Neural progenitor cell (in vitro differentiated cells): ENCODE measurements at regions not wholly inside any gene's neighbourhood (a gene's known extent, or its start where the extent isn't known, plus 50 kb on each side); places are given as distances from the start of the nearest gene placed in this dataset.

Experiments used
- DNase-seq: peaks from one replicate; pipeline ENCODE4 v3.0.0-alpha.2; 2016; ENCODE audit warnings: low spot score
- H2AFZ ChIP-seq: fragments of 200-600 bp; sonication (generic); replicated peaks from 2 replicates; pipeline ENCODE4 v1.6.1; 2016; ENCODE audit warnings: antibody characterized with exemption
- H3F3A ChIP-seq: fragments of 200-600 bp; sonication (generic); 2 replicates; pipeline ENCODE4 v1.6.1; 2016; ENCODE audit warnings: antibody characterized with exemption, low read depth
- H3K27ac ChIP-seq: fragments of 200-600 bp; sonication (generic); 2 replicates; pipeline ENCODE4 v1.5.1; 2016; ENCODE audit warnings: mild to moderate bottlenecking
- H3K27me3 ChIP-seq: fragments of 200-600 bp; sonication (generic); 2 replicates; pipeline ENCODE4 v1.6.1; 2016; ENCODE audit warnings: mild to moderate bottlenecking, moderate library complexity
- H3K36me3 ChIP-seq: fragments of 200-600 bp; sonication (generic); 2 replicates; pipeline ENCODE4 v1.5.1; 2016
- H3K4me1 ChIP-seq: fragments of 200-600 bp; sonication (generic); 2 replicates; pipeline ENCODE4 v1.6.1; 2016; ENCODE audit warnings: mixed run types
- H3K4me2 ChIP-seq: fragments of 200-600 bp; sonication (generic); 2 replicates; pipeline ENCODE4 v1.6.1; 2016
- H3K4me3 ChIP-seq: fragments of 200-600 bp; sonication (generic); 2 replicates; pipeline ENCODE4 v1.5.1; 2016
- H3K79me2 ChIP-seq: fragments of 200-600 bp; sonication (generic); 2 replicates; pipeline ENCODE4 v1.6.1; 2016; ENCODE audit warnings: low read depth
- H3K9ac ChIP-seq: fragments of 200-600 bp; sonication (generic); 2 replicates; pipeline ENCODE4 v1.6.1; 2016
- H3K9me3 ChIP-seq: fragments of 200-600 bp; sonication (generic); 2 replicates; pipeline ENCODE4 v1.5.1; 2016; ENCODE audit warnings: low read depth
- H4K20me1 ChIP-seq: fragments of 200-600 bp; sonication (generic); 2 replicates; pipeline ENCODE4 v1.6.1; 2016; ENCODE audit warnings: low read depth
- H3K27ac Mint-ChIP-seq: 3 replicates; pipeline ENCODE4 v1.8.0; 2021; ENCODE audit warnings: mixed read lengths
- H3K27me3 Mint-ChIP-seq: 2 replicates; pipeline ENCODE4 v1.8.0; 2022; ENCODE audit warnings: low read depth, mild to moderate bottlenecking, inconsistent platforms, moderate library complexity, mixed read lengths; ENCODE audit not compliant: insufficient read depth
- H3K36me3 Mint-ChIP-seq: 3 replicates; pipeline ENCODE4 v1.8.0; 2021; ENCODE audit warnings: mixed read lengths
- H3K4me1 Mint-ChIP-seq: 3 replicates; pipeline ENCODE4 v1.8.0; 2021; ENCODE audit warnings: mixed read lengths
- H3K4me3 Mint-ChIP-seq: 3 replicates; pipeline ENCODE4 v1.8.0; 2021; ENCODE audit warnings: mild to moderate bottlenecking, moderate library complexity, mixed read lengths
- H3K9me3 Mint-ChIP-seq: 3 replicates; pipeline ENCODE4 v1.8.0; 2020; ENCODE audit warnings: mixed read lengths
- EZH2 ChIP-seq: fragments of 200-600 bp; sonication (generic); IDR thresholded peaks from 2 replicates; pipeline ENCODE4 v1.6.1; 2017; ENCODE audit warnings: antibody characterized with exemption, mild to moderate bottlenecking, moderate library complexity
- EZH2phosphoT487 ChIP-seq: fragments of 200-600 bp; sonication (generic); IDR thresholded peaks from 2 replicates; pipeline ENCODE4 v1.6.1; 2017; ENCODE audit warnings: antibody characterized with exemption
- TF ChIP-seq, protein P1 (sequence below): fragments of 200-600 bp; sonication (generic); IDR thresholded peaks from 2 replicates; pipeline ENCODE4 v1.5.1; 2017; ENCODE audit warnings: antibody characterized with exemption, mild to moderate bottlenecking

DNA sequence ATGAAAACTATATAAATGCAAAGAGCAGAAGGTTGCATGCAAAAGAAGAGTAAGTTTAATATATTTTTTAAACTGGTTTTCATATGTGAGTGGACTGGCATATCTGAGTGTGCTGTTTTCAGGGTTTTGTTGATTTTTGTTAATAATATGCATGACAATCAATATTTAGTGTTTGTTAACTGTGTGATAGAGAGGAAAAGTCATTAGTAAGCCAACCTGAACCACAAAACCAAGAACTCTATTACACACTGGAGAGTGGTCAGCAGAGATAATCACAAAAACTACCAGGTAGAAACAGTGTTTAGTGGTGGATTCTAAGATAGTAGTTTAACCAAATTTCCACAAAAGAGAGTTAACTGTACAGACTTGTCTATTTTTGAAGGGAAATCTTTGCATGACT lies 396.9 kb downstream of the GASK1B start:
- no peak overlapping the region for H3K4me2 ChIP-seq
- no peak overlapping the region for H3K27ac ChIP-seq
- no peaks in the 10 kb centered on the region for H3K36me3 Mint-ChIP-seq
- H3K79me2 ChIP-seq, result no peaks in the 10 kb centered on the region
- H3K27me3 ChIP-seq, result no peaks in the 10 kb centered on the region
- H3K9me3 Mint-ChIP-seq, result peaks cover 2% of the 10 kb centered on the region
- no peaks in the 10 kb centered on the region for H3K27me3 Mint-ChIP-seq
- no peak for DNase-seq
- H3K27ac Mint-ChIP-seq, result no peak overlapping the region
- no peaks in the 10 kb centered on the region for H3K9me3 ChIP-seq
- TF ChIP-seq, protein P1, sequence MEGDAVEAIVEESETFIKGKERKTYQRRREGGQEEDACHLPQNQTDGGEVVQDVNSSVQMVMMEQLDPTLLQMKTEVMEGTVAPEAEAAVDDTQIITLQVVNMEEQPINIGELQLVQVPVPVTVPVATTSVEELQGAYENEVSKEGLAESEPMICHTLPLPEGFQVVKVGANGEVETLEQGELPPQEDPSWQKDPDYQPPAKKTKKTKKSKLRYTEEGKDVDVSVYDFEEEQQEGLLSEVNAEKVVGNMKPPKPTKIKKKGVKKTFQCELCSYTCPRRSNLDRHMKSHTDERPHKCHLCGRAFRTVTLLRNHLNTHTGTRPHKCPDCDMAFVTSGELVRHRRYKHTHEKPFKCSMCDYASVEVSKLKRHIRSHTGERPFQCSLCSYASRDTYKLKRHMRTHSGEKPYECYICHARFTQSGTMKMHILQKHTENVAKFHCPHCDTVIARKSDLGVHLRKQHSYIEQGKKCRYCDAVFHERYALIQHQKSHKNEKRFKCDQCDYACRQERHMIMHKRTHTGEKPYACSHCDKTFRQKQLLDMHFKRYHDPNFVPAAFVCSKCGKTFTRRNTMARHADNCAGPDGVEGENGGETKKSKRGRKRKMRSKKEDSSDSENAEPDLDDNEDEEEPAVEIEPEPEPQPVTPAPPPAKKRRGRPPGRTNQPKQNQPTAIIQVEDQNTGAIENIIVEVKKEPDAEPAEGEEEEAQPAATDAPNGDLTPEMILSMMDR, result no peak
- TF ChIP-seq EZH2 (no peak), EZH2phosphoT487 (no peak)
- H3F3A ChIP-seq, result no peaks in the 10 kb centered on the region
- H3K4me3 ChIP-seq, result no peak overlapping the region
- H2AFZ ChIP-seq, result no peak overlapping the region
- no peak overlapping the region for H3K9ac ChIP-seq
- no peak overlapping the region for H3K4me3 Mint-ChIP-seq
- H3K4me1 Mint-ChIP-seq, result peaks cover 9% of the 10 kb centered on the region
- peaks cover 8% of the 10 kb centered on the region for H3K4me1 ChIP-seq
- no peaks in the 10 kb centered on the region for H4K20me1 ChIP-seq
- no peaks in the 10 kb centered on the region for H3K36me3 ChIP-seq

DNA sequence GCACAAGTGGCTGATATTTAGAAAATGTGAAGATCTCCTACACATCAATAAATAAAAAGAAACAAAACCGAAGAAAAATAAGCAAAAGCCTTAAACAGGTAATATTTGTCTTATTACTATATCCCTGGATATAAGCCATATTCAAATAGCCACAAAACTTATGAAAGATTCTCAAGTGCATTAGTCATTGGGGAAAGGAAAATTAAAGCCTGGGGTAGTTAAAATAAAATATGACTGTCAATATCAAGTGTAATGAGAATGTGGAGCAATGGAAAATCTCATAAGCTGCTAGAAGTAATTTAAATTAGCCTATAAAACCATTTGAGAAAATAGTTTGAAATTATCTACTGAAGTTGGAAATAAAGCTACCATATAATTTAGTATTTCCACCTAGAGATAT lies 399.9 kb downstream of the GASK1B start:
- Histone ChIP-seq H3K9me3 (no peaks in the 10 kb centered on the region), H3K4me2 (no peak overlapping the region), H4K20me1 (no peaks in the 10 kb centered on the region), H3K27ac (no peak overlapping the region), H3K36me3 (no peaks in the 10 kb centered on the region), H3F3A (no peaks in the 10 kb centered on the region), H3K4me3 (no peak overlapping the region), H3K4me1 (no peaks in the 10 kb centered on the region), H3K9ac (no peak overlapping the region), H3K27me3 (no peaks in the 10 kb centered on the region), H3K79me2 (no peaks in the 10 kb centered on the region), H2AFZ (no peak overlapping the region)
- Mint-ChIP-seq H3K36me3 (no peaks in the 10 kb centered on the region), H3K27ac (no peak overlapping the region), H3K4me3 (no peak overlapping the region), H3K9me3 (no peaks in the 10 kb centered on the region), H3K27me3 (no peaks in the 10 kb centered on the region), H3K4me1 (no peaks in the 10 kb centered on the region)
- no peak for DNase-seq
- TF ChIP-seq EZH2 (no peak), EZH2phosphoT487 (no peak)
- TF ChIP-seq, protein P1, result no peak

DNA sequence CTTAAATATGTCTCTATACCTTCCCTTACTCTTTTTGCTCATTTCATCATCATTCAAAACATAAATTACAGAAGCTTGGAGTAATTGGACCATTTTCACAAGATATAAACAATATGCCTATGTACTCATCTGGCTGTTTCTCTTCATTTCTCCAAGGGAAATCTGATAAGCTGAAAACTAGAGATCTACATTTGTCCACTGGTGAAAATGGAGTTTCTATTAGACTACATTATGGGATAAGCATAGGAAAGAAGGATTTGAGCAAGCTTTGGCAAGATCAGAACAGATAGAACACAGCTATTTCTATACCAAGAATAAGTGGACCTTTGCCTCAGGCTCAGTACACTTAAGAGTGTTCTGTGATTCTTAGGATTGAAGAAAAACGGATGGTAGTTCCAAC lies 404.4 kb downstream of the GASK1B start:
- Histone ChIP-seq H3K4me1 (no peaks in the 10 kb centered on the region), H3K36me3 (no peaks in the 10 kb centered on the region), H3K79me2 (no peaks in the 10 kb centered on the region), H3K27ac (no peak overlapping the region), H2AFZ (no peak overlapping the region), H3K4me3 (no peak overlapping the region), H3F3A (no peaks in the 10 kb centered on the region), H3K9ac (no peak overlapping the region), H3K27me3 (no peaks in the 10 kb centered on the region), H3K4me2 (no peak overlapping the region), H4K20me1 (no peaks in the 10 kb centered on the region), H3K9me3 (no peaks in the 10 kb centered on the region)
- no peaks in the 10 kb centered on the region for H3K36me3 Mint-ChIP-seq
- no peak overlapping the region for H3K27ac Mint-ChIP-seq
- no peak overlapping the region for H3K4me3 Mint-ChIP-seq
- no peak for DNase-seq
- no peaks in the 10 kb centered on the region for H3K27me3 Mint-ChIP-seq
- no peaks in the 10 kb centered on the region for H3K4me1 Mint-ChIP-seq
- H3K9me3 Mint-ChIP-seq, result no peaks in the 10 kb centered on the region
- TF ChIP-seq EZH2 (no peak), EZH2phosphoT487 (no peak)
- TF ChIP-seq, protein P1, result no peak

DNA sequence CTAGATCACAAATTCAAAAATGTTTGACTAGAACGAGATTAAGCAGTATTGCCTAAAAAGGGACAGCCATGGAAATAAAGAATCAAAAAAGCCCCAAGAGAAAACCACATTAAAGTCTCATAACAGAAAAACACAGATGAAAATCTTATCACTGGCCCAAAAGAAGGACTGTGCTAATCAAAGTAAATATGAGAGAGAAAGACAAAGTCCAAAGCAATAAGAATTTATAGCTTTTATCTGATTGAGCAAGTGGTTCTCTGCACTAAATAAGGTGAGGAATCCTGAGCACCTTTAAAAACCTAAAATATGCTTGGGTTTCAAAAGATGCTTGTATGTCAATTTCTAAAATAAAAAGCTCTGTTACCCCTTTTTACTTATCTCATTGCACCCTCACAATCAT lies 409.3 kb downstream of the GASK1B start:
- Histone ChIP-seq H3K79me2 (no peaks in the 10 kb centered on the region), H2AFZ (no peak overlapping the region), H3K9me3 (no peaks in the 10 kb centered on the region), H3K27me3 (no peaks in the 10 kb centered on the region), H3K4me3 (no peak overlapping the region), H3F3A (no peaks in the 10 kb centered on the region), H3K27ac (no peak overlapping the region), H3K4me2 (no peak overlapping the region), H3K9ac (no peak overlapping the region), H3K36me3 (no peaks in the 10 kb centered on the region), H3K4me1 (no peaks in the 10 kb centered on the region), H4K20me1 (no peaks in the 10 kb centered on the region)
- no peak overlapping the region for H3K27ac Mint-ChIP-seq
- H3K4me3 Mint-ChIP-seq, result no peak overlapping the region
- no peak for DNase-seq
- TF ChIP-seq, protein P1, result no peak
- TF ChIP-seq EZH2phosphoT487 (no peak), EZH2 (no peak)
- peaks cover 2% of the 10 kb centered on the region for H3K9me3 Mint-ChIP-seq
- H3K36me3 Mint-ChIP-seq, result no peaks in the 10 kb centered on the region
- no peaks in the 10 kb centered on the region for H3K27me3 Mint-ChIP-seq
- peaks cover 2% of the 10 kb centered on the region for H3K4me1 Mint-ChIP-seq
